IMR-90 (cell line): ENCODE measurements at regions not wholly inside any gene's neighbourhood (a gene's known extent, or its start where the extent isn't known, plus 50 kb on each side); places are given as distances from the start of the nearest gene placed in this dataset.

Experiments used
- ATAC-seq: fragments of 200-7000 bp; cut with Tn5 transposase; 2 replicates; pipeline ENCODE4 v1.9.1; 2020; ENCODE audit warnings: low read depth, mild to moderate bottlenecking, moderate library complexity
- BruUV-seq: library from RNA; stranded (reverse); fragments of 400-500 nt; replicated peaks from 2 replicates; lab custom pipeline; 2021; lab: Mats Ljungman, UMichigan
- CTCF ChIA-PET: fragments of 300-600 bp; formaldehyde crosslinking; extraction: SDS; loops from one replicate; lab custom pipeline; 2021; ENCODE audit warnings: antibody characterized with exemption; lab: Yijun Ruan, JAX
- POLR2A ChIA-PET: fragments of 300-600 bp; sonication (Branson Sonifier 250); formaldehyde crosslinking; loops from one replicate; lab custom pipeline; 2022; ENCODE audit warnings: antibody characterized with exemption; ENCODE audit not compliant: unreplicated experiment; lab: Charles Lee
- DNase-seq: peaks from one replicate; pipeline ENCODE4 v3.0.0; 2013
- H2AFZ ChIP-seq: replicated peaks from 2 replicates; pipeline ENCODE3; 2013; ENCODE audit warnings: low read length, mild to moderate bottlenecking; ENCODE audit not compliant: poor library complexity
- H2AK5ac ChIP-seq: 2 replicates; pipeline ENCODE4 v1.6.1; 2013; ENCODE audit warnings: low read depth, low read length, inconsistent platforms
- H2AK9ac ChIP-seq: replicated peaks from 2 replicates; pipeline ENCODE3; 2013; ENCODE audit warnings: mild to moderate bottlenecking, low read depth, low read length, moderate library complexity; ENCODE audit not compliant: poor library complexity
- H2BK120ac ChIP-seq: 2 replicates; pipeline ENCODE4 v1.6.1; 2013; ENCODE audit warnings: low read depth, low read length, inconsistent platforms
- H2BK15ac ChIP-seq: 3 replicates; pipeline ENCODE4 v1.6.1; 2013; ENCODE audit warnings: low read depth, low read length, inconsistent platforms
- H2BK20ac ChIP-seq: 2 replicates; pipeline ENCODE4 v1.6.1; 2013; ENCODE audit warnings: low read depth, mild to moderate bottlenecking, inconsistent platforms, low read length, moderate library complexity
- H2BK5ac ChIP-seq: 2 replicates; pipeline ENCODE4 v1.6.1; 2013; ENCODE audit warnings: mild to moderate bottlenecking, low read depth, low read length, inconsistent platforms; ENCODE audit not compliant: poor library complexity, severe bottlenecking
- H3K14ac ChIP-seq: replicated peaks from 2 replicates; pipeline ENCODE4 v1.6.1; 2013; ENCODE audit warnings: low read depth, low read length, inconsistent platforms
- H3K18ac ChIP-seq: 2 replicates; pipeline ENCODE4 v1.6.1; 2013; ENCODE audit warnings: low read depth, low read length, control low read depth
- H3K23ac ChIP-seq: 2 replicates; pipeline ENCODE4 v1.6.1; 2013; ENCODE audit warnings: low read depth, low read length, inconsistent platforms
- H3K27ac ChIP-seq: 2 replicates; pipeline ENCODE4 v1.5.1; 2013; ENCODE audit warnings: mild to moderate bottlenecking, control low read depth, low read length; ENCODE audit not compliant: insufficient read depth
- H3K27me3 ChIP-seq: 2 replicates; pipeline ENCODE4 v1.6.1; 2013; ENCODE audit warnings: low read length; ENCODE audit not compliant: control insufficient read depth, insufficient read depth
- H3K36me3 ChIP-seq: 2 replicates; pipeline ENCODE4 v1.6.1; 2013; ENCODE audit warnings: low read length, mixed read lengths; ENCODE audit not compliant: control insufficient read depth, insufficient read depth
- H3K4ac ChIP-seq: 2 replicates; pipeline ENCODE4 v1.6.1; 2013; ENCODE audit warnings: low read depth, low read length, inconsistent platforms
- H3K4me1 ChIP-seq: 2 replicates; pipeline ENCODE4 v1.6.1; 2013; ENCODE audit warnings: low read length, mixed read lengths; ENCODE audit not compliant: control insufficient read depth, insufficient read depth
- H3K4me2 ChIP-seq: 2 replicates; pipeline ENCODE4 v1.6.1; 2013; ENCODE audit warnings: low read depth, mild to moderate bottlenecking, control low read depth, low read length, moderate library complexity
- H3K4me3 ChIP-seq: 2 replicates; pipeline ENCODE4 v1.5.1; 2013; ENCODE audit warnings: low read depth, mild to moderate bottlenecking, control low read depth, low read length, moderate library complexity; ENCODE audit not compliant: insufficient read depth
- H3K56ac ChIP-seq: 2 replicates; pipeline ENCODE4 v1.6.1; 2013; ENCODE audit warnings: low read length, inconsistent platforms; ENCODE audit not compliant: insufficient read depth; ENCODE audit errors: extremely low read depth
- H3K79me1 ChIP-seq, 2 experiments: 2 replicates each; pipeline ENCODE4 v1.6.1; 2013; ENCODE audit warnings: low read length in 2 of 2, inconsistent platforms in 1 of 2, low read depth in 1 of 2
- H3K9ac ChIP-seq: 2 replicates; pipeline ENCODE4 v1.6.1; 2013; ENCODE audit warnings: low read depth, low read length, control low read depth
- H3K9me1 ChIP-seq: 2 replicates; pipeline ENCODE4 v1.6.1; 2013; ENCODE audit warnings: low read length, inconsistent platforms; ENCODE audit not compliant: insufficient read depth
- H3K9me3 ChIP-seq: 2 replicates; pipeline ENCODE4 v1.6.1; 2013; ENCODE audit warnings: low read length; ENCODE audit not compliant: control insufficient read depth, insufficient read depth
- H4K20me1 ChIP-seq: 2 replicates; pipeline ENCODE4 v1.6.1; 2013; ENCODE audit warnings: low read length, inconsistent platforms; ENCODE audit not compliant: insufficient read depth
- H4K5ac ChIP-seq: 2 replicates; pipeline ENCODE4 v1.6.1; 2013; ENCODE audit warnings: mild to moderate bottlenecking, low read depth, low read length, control low read depth
- H4K8ac ChIP-seq, 2 experiments: 2 replicates each; pipeline ENCODE4 v1.6.1; 2013; ENCODE audit warnings: low read depth in 2 of 2, low read length in 2 of 2, control low read depth in 1 of 2, inconsistent platforms in 1 of 2
- H4K91ac ChIP-seq: 2 replicates; pipeline ENCODE4 v1.6.1; 2013; ENCODE audit warnings: low read depth, low read length, inconsistent platforms; ENCODE audit not compliant: insufficient read depth
- CEBPB ChIP-seq: IDR thresholded peaks from 2 replicates; pipeline ENCODE4 v1.6.1; 2012; ENCODE audit warnings: low read depth, low read length, improper control_type of control experiment
- MAFK ChIP-seq: IDR thresholded peaks from 2 replicates; pipeline ENCODE4 v1.6.1; 2012; ENCODE audit warnings: low read depth, low read length, improper control_type of control experiment
- MAZ ChIP-seq: IDR thresholded peaks from 2 replicates; pipeline ENCODE4 v1.6.1; 2012; ENCODE audit warnings: low read depth, mild to moderate bottlenecking, low read length, improper control_type of control experiment, moderate library complexity, borderline replicate concordance
- MXI1 ChIP-seq: IDR thresholded peaks from 2 replicates; pipeline ENCODE4 v1.6.1; 2012; ENCODE audit warnings: low read depth, mild to moderate bottlenecking, low read length, moderate library complexity, borderline replicate concordance
- NFE2L2 ChIP-seq: fragments of 150-350 bp; IDR thresholded peaks from 2 replicates; pipeline ENCODE4 v1.6.1; 2016; ENCODE audit warnings: low read depth, mild to moderate bottlenecking, low read length
- RAD21 ChIP-seq: IDR thresholded peaks from 2 replicates; pipeline ENCODE4 v1.6.1; 2012; ENCODE audit warnings: low read length, improper control_type of control experiment
- RCOR1 ChIP-seq: IDR thresholded peaks from 2 replicates; pipeline ENCODE4 v1.6.1; 2012; ENCODE audit warnings: mild to moderate bottlenecking, low read length, improper control_type of control experiment; ENCODE audit not compliant: insufficient replicate concordance
- RFX5 ChIP-seq: IDR thresholded peaks from 2 replicates; pipeline ENCODE4 v1.8.0; 2012; ENCODE audit warnings: low read depth, mild to moderate bottlenecking, low read length, moderate library complexity
- USF2 ChIP-seq: fragments of 150-350 bp; IDR thresholded peaks from 2 replicates; pipeline ENCODE4 v1.6.1; 2017; ENCODE audit warnings: mild to moderate bottlenecking, antibody characterized with exemption, low read length, low read depth
- WGBS, 2 experiments: methylation state at CpG; one replicate each; pipeline versions ENCODE4 v1.1.5 to v1.1.7; 2013; ENCODE audit warnings: missing lambda C conversion rate in 2 of 2; ENCODE audit not compliant: insufficient read length in 1 of 2; ENCODE audit errors: extremely low coverage in 2 of 2; 5-methylcytosine and 5-hydroxymethylcytosine counted together
- dilution Hi-C: fragments of 300-500 bp; cut with HindIII; formaldehyde crosslinking; loops from one replicate; pipeline ENCODE4 v1.14.3; 2018; ENCODE audit warnings: low sequenced_read_pairs; ENCODE audit not compliant: unreplicated experiment
- in situ Hi-C: fragments of 300-500 bp; cut with MboI; formaldehyde crosslinking; loops from 3 replicates; pipeline ENCODE4 v1.14.3; 2019; ENCODE audit warnings: low sequenced_read_pairs, inconsistent platforms, mixed read lengths
- intact Hi-C: fragments of 100-400 bp; cut with micrococcal nuclease; formaldehyde crosslinking; loops from 2 replicates; pipeline ENCODE4 v1.10.0; 2022

GRCh38 chr11:25225078-25225477 lies 728.2 kb downstream of the LUZP2 start:
- no peak overlapping the region for H2BK15ac ChIP-seq
- intact Hi-C loops = no loop called here
- no peak overlapping the region for H4K91ac ChIP-seq
- WGBS, 2 experiments = no CpG with 5 or more reads among the region's 3 CpGs
- no TSS peak for BruUV-seq
- no peak overlapping the region for H3K4me3 ChIP-seq
- no peak overlapping the region for H4K8ac ChIP-seq
- H3K9ac ChIP-seq = no peak overlapping the region
- in situ Hi-C loops = no loop called here
- no peak overlapping the region for H3K27ac ChIP-seq
- ATAC-seq (no peak), DNase-seq (no peak)
- H2AK9ac ChIP-seq = no peak overlapping the region
- POLR2A ChIA-PET = no interaction called here
- no peaks in the 10 kb centered on the region for H3K4me1 ChIP-seq
- H3K36me3 ChIP-seq = no peaks in the 10 kb centered on the region
- dilution Hi-C loops = no loop called here
- H3K27me3 ChIP-seq = no peaks in the 10 kb centered on the region
- H2BK5ac ChIP-seq = no peak overlapping the region
- no peak overlapping the region for H2AFZ ChIP-seq
- no peaks in the 10 kb centered on the region for H3K9me1 ChIP-seq
- H3K14ac ChIP-seq = no peak overlapping the region
- no peak overlapping the region for H2BK20ac ChIP-seq
- CTCF ChIA-PET = no interaction called here
- no peak overlapping the region for H3K18ac ChIP-seq
- no peaks in the 10 kb centered on the region for H4K20me1 ChIP-seq
- no peaks in the 10 kb centered on the region; the same call in 1 of the 2 replicates for H3K9me3 ChIP-seq
- no peak overlapping the region for H2BK120ac ChIP-seq
- TF ChIP-seq MAZ = no peak
- TF ChIP-seq MXI1 = no peak
- TF ChIP-seq USF2 = no peak
- no peak for TF ChIP-seq CEBPB
- no peak for TF ChIP-seq RAD21
- TF ChIP-seq RFX5 = no peak
- peak; percentile 65 for TF ChIP-seq MAFK
- no peak for TF ChIP-seq RCOR1
- TF ChIP-seq NFE2L2 = no peak
- no peak overlapping the region for H3K56ac ChIP-seq
- H3K79me1 ChIP-seq = no peaks in the 10 kb centered on the region
- H2AK5ac ChIP-seq = no peak overlapping the region
- H4K5ac ChIP-seq = no peak overlapping the region
- no peak overlapping the region for H3K23ac ChIP-seq
- no peak overlapping the region for H3K4me2 ChIP-seq
- no peak overlapping the region for H3K4ac ChIP-seq
